Uterus (tissue), 2 donors: ENCODE measurements at regions not wholly inside any gene's neighbourhood (a gene's known extent, or its start where the extent isn't known, plus 50 kb on each side); places are given as distances from the start of the nearest gene placed in this dataset.

Experiments used
- CTCF ChIP-seq, 4 experiments: fragments of 200-600 bp in 2 of 4; fragments of 450-650 bp in 2 of 4; sonication (generic) in 2 of 4; IDR thresholded peaks; one replicate each; pipeline ENCODE4 v1.5.1; 2016 to 2019; ENCODE audit warnings: antibody characterized with exemption in 4 of 4, mild to moderate bottlenecking in 2 of 4, moderate library complexity in 1 of 4
- POLR2A ChIP-seq, 2 donors: fragments of 450-650 bp; IDR thresholded peaks; one replicate each; pipeline ENCODE4 v1.6.1; 2016; ENCODE audit warnings: antibody characterized with exemption in 2 of 2, mild to moderate bottlenecking in 1 of 2, moderate library complexity in 1 of 2

- TF ChIP-seq CTCF (IDR thresholded peaks at IDR 0.05) (no peak), POLR2A (IDR thresholded peaks at IDR 0.05) (no peak)
These were observed 254.5 kb downstream of the FAM43A start for GRCh38 chr3:194939949-194940770.
